GM19467 (cell line): ENCODE measurements at regions not wholly inside any gene's neighbourhood (a gene's known extent, or its start where the extent isn't known, plus 50 kb on each side); places are given as distances from the start of the nearest gene placed in this dataset.

Source experiments
- ATAC-seq: cut with Tn5 transposase; IDR thresholded peaks from one replicate; pipeline ENCODE4 v1.9.1; 2021; ENCODE audit warnings: mild to moderate bottlenecking, moderate library complexity; ENCODE audit not compliant: unreplicated experiment

DNA sequence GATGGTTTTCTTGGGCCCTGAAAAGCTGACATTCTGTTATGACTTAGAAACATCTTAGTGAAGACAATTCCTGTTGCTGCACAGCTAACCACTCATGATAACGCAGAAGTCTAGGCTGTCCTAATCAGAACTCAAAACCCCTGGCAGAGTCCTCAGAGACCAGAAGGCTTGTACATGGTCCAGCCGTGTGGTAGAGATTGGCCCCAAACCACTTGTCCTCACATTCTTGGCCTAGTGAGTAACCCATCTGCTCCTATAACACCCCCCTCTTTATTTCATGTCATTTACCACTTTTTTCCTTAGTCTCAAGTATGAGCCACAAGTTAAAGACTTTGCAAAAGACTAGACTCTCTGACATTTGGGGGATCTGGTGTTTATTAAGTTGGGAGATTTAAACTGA lies 116.5 kb upstream of the ADAMTS18 start:
- ATAC-seq: no peak

DNA sequence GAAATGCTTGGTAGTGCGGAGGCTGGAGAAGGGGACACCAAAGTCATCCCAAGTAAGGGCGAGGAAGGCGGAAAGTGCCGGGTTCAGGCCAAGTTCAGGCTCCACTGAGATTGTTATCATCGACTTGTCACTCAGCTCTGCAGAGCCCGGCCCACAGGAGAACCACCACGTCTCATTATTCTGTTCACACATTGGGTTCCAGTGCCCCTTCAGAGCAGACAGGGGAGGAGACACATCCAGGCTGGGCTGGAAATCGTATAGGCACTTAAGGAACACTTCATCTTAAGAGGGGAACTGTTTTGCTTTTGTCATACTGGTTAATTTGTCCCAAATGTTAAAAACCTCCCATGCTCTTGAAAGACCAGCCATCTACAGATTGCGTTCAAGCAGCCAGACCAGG lies 118.3 kb upstream of the ADAMTS18 start:
- no peak for ATAC-seq

DNA sequence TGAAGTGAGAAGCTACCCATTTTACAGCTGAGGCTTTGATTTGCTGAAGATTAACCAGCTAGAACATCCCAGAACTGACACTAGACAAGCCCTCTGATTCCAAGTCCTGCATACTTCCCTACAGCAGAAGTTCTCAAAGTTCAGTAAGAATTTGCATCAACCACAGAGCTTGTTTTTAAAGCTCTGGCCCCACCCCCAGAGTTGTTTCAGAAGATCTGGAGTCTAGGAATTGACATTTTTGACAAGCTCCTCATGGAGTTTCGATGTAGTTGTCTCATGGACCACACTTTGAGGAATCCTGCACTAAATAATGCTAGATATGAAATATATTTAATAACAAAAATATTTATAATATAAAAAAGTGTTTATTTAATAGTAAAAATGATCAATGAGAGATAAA lies 120.3 kb upstream of the ADAMTS18 start:
- ATAC-seq: no peak

DNA sequence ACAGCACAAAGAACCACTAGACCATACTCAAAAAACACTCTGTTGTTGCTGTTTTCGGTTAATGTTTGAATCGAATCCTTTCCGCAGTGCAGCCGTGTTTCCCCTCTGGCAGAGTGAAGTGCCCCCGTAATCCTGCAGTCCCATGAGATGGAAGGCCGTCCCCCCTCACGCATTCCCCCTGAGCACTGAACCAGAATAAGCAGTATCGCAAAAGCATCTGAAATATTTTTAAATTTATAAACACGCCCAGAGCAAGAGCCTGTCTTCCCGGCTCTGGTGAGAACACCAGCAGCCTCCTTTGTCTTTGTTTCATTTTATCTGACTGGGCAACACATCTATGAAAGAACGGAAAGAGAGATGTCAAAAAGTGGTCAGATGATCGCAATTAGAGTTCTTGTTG lies 121.0 kb upstream of the ADAMTS18 start:
- no peak for ATAC-seq

DNA sequence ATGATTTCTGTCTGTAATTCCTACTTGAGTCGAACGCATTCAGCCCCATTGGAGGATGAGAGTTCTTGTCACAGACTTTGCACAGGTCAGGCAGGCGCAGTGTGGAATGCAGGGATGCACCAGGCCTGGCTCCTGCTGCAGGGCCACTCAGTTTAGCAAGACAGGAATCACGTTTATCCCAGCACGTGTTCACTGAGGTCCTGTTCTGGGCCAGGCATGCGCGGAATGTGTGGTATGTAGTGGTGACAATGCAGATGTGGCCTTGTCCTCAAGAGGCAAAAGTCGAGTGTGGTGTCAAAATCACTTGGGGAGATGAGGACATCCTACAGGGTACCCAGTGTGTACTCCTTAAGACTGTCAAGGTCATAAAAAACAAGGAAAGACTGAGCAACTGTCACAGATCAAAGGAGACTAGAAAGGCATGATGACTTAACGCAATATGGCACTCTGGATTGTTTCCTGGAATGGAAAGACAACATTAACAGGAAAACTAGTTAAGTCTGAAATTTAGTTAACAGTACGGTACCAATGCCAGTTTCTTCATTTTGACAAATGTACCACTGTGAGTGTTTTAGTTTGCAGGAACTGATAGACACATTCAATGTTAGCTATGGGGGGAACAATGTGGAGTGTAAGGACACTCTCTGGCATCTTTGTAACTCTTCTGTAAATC lies 121.5 kb upstream of the ADAMTS18 start:
- ATAC-seq: no peak

DNA sequence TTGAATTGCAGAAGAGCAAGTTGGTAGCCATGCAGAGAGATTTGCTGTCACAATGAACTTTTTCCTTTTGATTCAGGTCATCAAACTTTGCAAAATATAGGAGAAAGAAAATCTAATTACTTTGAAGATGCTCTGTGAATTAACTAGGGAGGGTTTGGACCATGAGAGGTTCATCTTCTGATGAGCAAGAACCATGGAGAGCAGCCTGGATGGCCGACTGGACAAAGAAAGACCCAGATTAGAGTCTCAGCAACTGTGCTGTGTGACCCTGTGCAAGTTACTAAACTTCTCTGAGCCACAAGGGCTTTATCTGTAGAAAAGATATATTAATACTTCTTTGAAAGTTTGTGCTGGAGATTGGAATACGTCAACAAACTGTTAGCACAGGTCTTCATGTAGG lies 122.6 kb upstream of the ADAMTS18 start:
- no peak for ATAC-seq

DNA sequence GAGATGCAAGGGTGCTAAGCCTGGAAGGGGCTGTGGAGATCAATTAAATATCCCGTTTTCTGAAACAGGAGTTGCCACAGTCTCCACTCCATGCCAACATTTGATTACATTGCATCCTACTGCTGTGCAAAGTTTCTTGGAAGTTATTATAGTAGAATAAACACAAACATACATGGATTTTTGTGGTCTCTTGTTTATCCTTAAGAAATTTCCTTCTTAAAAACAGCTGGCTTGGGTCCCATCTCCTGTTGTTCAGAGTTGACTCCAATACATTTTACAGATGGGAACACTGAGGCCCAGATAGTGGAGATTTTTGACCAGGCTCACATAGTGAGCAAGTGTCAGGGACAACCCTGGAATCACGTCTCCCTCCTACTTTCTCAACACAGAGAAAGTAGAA lies 124.0 kb upstream of the ADAMTS18 start:
- no peak for ATAC-seq

DNA sequence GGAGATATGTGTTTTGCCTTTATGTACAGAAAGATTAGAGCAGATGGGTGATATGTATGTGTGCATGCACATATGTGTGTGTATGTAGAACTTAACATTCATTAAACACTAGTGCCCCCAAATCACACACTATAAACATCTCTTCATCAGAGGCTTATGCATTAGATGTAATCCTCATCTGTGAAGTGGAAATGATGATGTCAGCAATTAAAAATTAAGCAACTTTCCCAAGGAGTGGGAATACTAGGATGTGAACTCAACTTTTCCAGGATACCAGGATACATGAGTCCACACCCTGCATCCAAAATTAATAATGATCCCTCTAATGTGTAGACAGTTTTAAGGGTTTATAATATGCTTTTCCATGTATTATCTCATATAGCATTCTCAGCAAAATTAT lies 127.7 kb upstream of the ADAMTS18 start:
- ATAC-seq: no peak

DNA sequence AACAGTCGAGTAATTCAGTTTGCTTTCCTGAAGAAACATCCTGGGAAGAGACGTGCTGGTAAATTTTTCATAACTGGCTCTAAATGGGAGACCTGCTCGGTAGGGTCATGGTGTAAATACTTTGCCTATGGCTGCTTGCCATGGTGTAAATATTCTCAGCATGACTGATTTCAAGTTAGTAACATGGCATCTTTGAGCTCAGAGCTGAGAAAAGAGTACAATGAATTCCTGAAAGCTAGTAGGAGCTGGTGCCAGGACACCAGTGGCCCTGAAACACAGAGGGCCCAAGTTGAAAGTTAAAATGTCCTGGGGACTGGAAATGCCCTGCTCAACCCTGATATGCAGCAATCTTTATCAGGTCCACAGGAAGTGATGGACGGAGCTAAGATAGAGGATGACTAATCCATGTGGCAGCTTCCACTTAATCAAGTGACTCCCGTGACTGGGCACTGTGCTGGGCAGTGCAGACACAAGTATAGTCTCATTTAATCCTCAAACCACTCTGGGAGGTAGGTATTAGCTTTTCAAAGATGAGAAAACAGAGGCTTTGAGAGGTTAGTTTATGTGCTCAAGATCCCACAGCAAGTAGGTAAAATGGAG lies 130.1 kb upstream of the ADAMTS18 start:
- ATAC-seq: no peak

DNA sequence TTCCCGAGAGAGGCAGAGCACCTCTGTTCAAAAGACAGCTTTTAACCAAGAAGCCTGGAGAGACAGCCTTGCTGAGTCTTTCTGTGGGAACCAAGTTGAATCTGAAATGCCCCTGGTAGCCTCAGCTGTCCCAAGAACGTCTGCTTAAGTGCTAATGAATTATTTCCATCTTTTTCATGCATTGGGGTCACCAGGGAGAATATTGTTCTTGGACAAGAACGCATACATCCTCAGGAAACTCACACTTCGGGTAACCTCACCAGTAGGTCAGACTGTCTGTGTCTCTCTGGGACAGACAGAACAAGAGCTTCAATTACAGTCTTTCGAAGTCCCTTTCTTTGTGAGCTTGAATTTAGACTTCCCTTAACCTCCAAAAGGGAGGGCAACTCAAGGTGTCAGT lies 134.6 kb upstream of the ADAMTS18 start:
- no peak for ATAC-seq

DNA sequence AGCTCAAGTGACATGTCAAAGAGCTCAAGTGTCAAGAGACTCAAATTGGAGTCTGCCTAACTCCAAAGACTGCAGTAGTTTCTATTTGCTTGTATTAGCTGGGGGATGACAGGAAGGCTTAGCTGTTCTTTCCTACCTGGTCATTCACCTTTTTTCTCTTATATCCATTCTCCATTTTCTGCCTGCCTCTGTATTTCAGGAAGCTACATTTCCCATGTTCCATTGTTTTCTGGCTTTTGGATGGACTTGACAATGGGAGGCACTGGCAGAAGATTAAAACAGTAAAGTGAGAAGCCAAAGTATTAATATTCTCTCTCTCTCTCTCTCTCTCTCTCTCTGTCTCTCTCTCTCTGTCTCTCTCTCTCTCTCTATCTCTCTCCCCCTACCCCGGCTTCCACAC lies 135.7 kb upstream of the ADAMTS18 start:
- ATAC-seq: no peak

DNA sequence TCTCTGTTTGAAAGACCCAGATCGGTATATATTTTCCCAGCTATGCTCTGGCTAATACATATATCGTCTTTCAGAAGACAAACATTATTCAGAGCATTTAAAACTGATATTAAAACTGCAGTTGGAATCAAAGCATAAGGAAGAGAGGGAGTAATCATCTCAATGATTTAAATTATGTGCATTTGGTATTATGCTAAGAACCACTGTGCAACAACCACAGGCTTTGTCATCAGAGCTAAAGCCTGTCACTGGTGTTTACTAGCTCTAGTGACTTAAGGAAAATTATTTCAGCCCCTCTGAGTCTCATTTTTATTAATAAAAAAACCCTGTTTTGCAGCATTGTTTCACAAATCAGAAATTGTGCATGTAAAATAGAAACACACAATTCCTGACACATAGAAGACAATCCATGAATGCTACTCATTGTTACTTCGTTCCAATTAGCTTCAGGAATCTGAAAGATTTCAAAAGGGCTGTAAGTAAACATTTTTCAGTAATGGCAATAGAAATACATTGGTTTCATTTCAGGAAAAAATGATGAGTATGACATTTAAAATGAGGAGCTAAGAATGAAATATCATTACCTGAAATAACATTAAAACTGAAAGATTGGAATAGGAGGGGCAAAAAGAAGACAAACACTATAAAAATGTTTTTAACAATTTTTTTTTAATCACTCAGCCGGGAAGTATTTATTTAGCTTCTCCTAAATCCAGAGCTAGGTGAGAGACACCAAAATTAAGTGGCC lies 136.5 kb upstream of the ADAMTS18 start:
- no peak for ATAC-seq

DNA sequence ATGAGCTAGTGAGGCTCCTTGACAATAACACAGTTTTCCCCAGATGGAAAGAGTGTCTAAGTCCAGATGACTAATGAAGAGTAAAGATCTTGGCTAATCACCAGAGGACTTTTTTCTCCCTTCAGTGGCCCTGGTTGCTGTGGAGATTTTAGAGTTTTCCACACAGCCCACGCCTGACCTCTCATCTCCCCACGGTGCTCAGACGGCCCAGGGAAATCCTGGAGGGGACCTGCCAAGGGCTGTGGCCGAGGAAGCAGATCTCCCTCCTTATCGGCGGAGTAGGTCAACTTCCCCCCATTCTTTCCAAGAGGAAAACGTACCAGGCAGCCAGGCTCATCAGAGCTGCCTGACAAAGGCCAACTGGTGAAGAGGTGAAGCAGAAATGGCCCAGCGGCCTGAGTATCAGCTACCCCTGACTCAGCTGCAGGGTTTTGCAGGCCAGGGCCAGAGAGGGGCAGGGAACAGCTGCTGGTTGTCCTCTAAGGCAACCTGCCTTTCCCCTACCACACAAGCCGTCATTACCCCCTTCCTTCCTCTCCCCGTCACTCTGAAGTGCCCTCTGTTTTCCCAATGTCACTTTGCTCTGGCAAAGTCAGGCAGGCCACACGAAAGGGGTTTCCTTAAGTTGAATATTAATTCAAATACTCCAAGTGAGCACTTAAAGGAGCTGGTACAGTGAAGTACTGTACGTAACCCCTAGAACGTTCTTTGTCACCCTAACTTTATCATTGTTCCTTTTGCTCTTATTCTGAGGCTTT lies 140.2 kb upstream of the ADAMTS18 start:
- ATAC-seq: no peak

DNA sequence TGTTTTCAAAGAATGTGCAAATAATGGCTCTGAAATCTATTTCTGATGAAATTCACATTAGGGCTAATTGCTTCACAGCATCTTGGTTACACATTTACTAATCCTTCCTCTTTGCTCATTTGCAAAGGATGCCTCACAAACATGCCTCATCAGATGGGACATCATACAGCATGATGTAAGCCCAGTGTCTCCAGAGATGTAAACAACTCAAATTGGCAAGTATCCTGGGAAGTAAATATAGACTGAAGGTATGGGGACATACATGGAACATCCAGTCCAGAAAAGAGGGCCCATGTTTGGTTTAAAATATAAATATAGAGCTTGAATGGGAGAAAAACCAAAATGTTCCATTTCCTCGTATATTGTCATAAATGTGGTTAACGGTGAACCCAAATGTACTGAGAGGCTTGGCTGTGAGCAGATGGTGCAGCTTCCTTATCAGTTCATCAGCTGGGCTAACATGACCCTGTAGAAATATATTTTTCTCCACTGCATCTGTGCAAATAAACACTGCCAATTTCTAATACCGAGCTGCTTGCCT lies 142.9 kb upstream of the NUDT7 start:
- ATAC-seq: no peak

DNA sequence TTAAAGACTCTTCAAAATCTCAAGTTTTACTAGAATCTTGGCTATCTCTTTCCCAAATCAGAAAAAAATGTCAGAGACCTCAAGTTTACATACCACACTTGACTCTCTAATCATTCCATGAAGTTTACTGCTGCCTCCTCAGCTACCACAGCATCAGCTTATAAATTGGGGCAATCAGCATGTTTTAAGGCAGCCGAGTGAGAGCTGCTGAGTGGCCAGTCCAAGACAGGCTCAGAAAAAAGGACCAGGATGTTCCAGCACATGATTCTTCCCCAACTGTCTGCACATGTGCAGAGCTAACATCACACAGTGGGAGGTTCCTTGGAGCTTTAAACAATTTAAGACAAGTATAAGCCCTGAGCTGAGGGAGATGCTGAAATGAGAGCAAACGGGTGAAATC lies 140.6 kb upstream of the NUDT7 start:
- no peak for ATAC-seq

DNA sequence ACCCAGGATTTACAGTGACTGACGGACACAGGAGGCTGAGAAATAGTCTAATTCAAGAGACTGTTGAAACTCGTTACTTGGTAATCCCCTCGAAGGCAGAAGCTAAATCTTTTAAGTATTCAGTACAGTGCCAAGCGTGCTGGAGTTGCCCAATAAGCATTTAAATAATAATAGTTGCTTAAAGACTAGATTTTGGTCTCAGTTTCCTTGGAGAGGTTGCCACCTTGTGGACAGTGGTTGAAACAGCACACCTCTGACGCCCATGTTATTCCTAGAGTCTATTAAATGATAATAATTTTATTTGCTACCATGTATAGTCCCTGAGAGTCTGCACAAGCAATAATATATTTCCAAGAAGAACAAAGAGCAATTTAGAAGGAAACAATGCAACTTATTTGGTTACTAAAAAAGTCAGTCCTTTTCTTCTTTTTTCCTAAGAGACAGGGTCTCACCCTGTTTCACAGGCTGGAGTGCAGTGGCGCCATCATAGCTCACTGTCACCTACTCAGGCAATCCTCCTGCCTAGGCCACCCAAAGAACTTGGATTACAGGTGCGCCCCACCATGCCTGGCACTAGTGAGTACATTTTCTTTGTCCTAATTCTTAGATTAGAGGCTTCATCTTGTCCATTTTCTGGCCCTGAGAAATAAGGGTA lies 138.0 kb upstream of the NUDT7 start:
- no peak for ATAC-seq

DNA sequence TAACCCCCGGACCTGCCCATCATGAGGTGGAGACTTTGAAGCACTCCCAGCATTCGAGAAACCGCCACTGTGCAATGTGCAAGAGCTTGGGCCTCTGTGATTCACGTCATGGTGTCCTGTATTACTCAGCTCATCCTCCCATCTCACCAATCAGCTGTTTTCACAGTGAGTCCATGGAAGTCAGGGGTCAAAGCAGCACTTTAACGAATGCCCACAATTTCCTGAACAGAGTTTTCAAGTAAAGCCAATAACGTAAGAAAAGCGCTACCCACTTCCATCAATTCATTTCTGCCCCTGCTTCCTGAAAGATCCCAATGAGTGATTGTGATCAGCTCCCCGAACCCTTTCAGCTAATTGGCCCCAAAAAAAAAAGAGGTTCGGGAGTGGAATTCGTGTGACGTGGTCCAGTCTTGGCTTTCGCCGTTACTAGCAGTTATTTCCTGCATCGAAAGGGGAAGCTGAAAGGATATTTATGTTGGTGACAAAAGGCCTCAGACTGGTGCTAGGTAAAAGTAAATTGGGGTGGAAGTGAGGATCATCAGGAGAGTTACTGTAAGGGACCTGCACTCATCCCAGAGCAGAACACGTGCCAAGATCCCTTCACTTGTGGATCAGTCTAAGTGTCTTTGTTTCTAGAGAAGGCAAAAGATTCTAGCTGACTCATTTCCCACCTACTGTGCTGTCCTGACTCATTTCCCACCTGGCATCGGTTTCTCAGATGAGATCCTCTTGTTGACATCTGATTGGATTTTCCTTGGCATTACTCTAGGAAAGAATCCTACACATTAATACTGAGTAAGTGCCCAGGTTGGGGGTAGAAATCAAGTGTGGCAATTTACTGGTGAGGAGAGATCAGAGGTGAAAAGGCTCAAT lies 136.7 kb upstream of the NUDT7 start:
- ATAC-seq: no peak

DNA sequence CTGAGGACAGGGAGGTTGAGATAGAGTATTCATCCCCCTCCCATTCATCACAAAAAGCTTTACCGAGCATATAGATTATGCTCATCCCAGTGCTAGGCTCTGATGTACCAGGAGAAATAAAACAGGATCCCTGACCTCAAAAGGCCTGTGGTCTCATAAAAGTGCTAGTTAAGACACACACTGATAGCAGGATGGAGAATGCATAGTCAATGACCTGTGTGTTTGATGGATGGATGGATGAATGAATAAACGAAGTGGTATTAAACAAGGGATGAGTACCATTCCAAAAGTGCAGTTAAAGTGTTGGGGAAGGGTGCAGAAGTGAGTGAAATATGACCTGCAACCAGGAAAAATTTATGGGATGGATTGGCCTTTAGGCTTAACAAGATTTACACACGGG lies 133.9 kb upstream of the NUDT7 start:
- ATAC-seq: no peak

DNA sequence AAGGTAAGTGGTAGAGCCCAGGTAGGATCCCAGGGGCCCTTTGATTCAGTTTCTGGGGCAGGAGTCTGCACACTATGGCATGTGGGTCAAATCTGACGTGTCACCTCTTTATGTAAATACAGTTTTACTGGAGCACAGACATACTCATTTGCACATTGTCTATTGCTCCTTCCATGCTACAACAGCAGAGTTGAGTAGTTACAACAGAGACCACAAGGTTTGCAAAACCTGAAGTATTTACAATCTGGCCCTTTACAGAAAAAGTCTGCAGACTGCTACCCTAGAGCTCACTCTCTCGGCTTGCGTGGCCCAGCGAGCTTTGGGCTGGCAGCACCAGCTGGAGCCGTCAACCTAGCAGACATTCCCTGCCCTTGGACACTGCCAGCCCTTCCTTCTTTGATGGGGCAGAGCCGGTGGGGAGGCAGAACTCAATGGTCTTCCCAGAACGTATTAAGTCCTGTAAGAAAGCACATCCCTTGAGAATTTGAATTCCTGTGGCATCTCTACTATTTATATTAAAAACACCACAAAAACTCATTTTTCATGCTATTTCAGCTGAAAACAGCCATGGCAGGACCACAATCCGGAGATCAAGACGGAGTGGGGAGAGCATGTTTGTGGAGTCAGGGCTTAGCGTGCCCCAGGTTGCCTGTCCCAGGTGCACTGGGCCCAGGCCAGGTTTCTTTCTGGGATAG lies 133.1 kb upstream of the NUDT7 start:
- ATAC-seq: no peak
